ENCODE measurements at regions not wholly inside any gene's neighbourhood (a gene's known extent, or its start where the extent isn't known, plus 50 kb on each side); places are given as distances from the start of the nearest gene placed in this dataset.

- H4K8ac ChIP-seq (ENCODE audit: extremely low read depth, insufficient read depth, low read length) = no peak overlapping the region
- H2BK5ac ChIP-seq (ENCODE audit: low read depth, low read length) = no peak overlapping the region
- H3K23me2 ChIP-seq (ENCODE audit: low read depth, low read length) = no peaks in the 10 kb centered on the region
- H4K91ac ChIP-seq (replicated peaks; ENCODE audit: insufficient read length, low read length) = no peak overlapping the region
- no peak overlapping the region for H3K4ac ChIP-seq (replicated peaks; ENCODE audit: insufficient read length, low read depth, low read length)
- no peak for DNase-seq (ENCODE audit: low read depth in 1 of 2, low spot score in 2 of 2)
- no peak overlapping the region for H2BK12ac ChIP-seq (ENCODE audit: low read depth, low read length)
- no peaks in the 10 kb centered on the region for H3K79me2 ChIP-seq (ENCODE audit: control insufficient read depth in 1 of 2, insufficient read depth in 2 of 2, low read length in 2 of 2)
- FAIRE-seq = peak; percentile 57
- no peak overlapping the region for H2AFZ ChIP-seq (ENCODE audit: low read length)
- no peak overlapping the region for H3K4me2 ChIP-seq (ENCODE audit: insufficient read depth in 1 of 2, low read depth in 2 of 2, low read length in 2 of 2)
- WGBS, 2 experiments (ENCODE audit: extremely low coverage in 1 of 2, insufficient coverage in 1 of 2, insufficient read length in 1 of 2, insufficient replicate concordance in 2 of 2, low coverage in 1 of 2, low lambda C conversion rate in 2 of 2, missing lambda C conversion rate in 1 of 2) = 73% methylated on average over 3 of the region's 3 CpGs; no CpG with 5 or more reads in 1 of the 2 experiments
- no peak overlapping the region for H2BK15ac ChIP-seq (ENCODE audit: low read length)
- no peaks in the 10 kb centered on the region for H3K4me1 ChIP-seq (replicated peaks in 1 of 4; ENCODE audit: control insufficient read depth in 3 of 4, insufficient read depth in 4 of 4, low read length in 3 of 4)
- no peak overlapping the region for H3K23ac ChIP-seq (ENCODE audit: insufficient read length)
- no peaks in the 10 kb centered on the region for H3K27me3 ChIP-seq (replicated peaks in 1 of 4; ENCODE audit: control insufficient read depth in 3 of 4, extremely low read depth in 1 of 4, insufficient read depth in 3 of 4, low read length in 3 of 4)
- no peak overlapping the region for H3K9ac ChIP-seq (replicated peaks in 1 of 4; ENCODE audit: extremely low read depth in 1 of 4, low read depth in 3 of 4, low read length in 3 of 4)
- H3K18ac ChIP-seq (ENCODE audit: extremely low read depth, low read length) = no peak overlapping the region
- no peaks in the 10 kb centered on the region for H4K20me1 ChIP-seq (replicated peaks in 1 of 2; ENCODE audit: control insufficient read depth in 1 of 2, insufficient read depth in 2 of 2, low read length in 2 of 2)
- CTCF ChIA-PET (ENCODE audit: partially characterized antibody) = interaction anchor here (0.7 kb wide), 1 partner anchor 757 kb away, joined by 3 read pairs; no protein-coding TSS in a partner anchor
- no peaks in the 10 kb centered on the region for H3K36me3 ChIP-seq (ENCODE audit: control insufficient read depth in 2 of 4, insufficient read depth in 4 of 4, low read length in 3 of 4)
- H3K4me3 ChIP-seq (ENCODE audit: extremely low read depth in 1 of 4, insufficient read depth in 2 of 4, low read depth in 3 of 4, low read length in 4 of 4) = no peak overlapping the region
- H3K14ac ChIP-seq (ENCODE audit: insufficient read length) = no peak overlapping the region
- no peak overlapping the region for H2BK120ac ChIP-seq (replicated peaks; ENCODE audit: low read depth, low read length)
- no peak overlapping the region for H3K27ac ChIP-seq (ENCODE audit: low read depth, low read length)
- H3K9me3 ChIP-seq (ENCODE audit: insufficient read depth in 2 of 2, low read depth in 1 of 2, low read length in 1 of 2) = no peaks in the 10 kb centered on the region
- no peak for TF ChIP-seq HDAC6 (IDR thresholded peaks at IDR 0.05; ENCODE audit: low read depth, low read length)
- no peak for TF ChIP-seq USF2 (IDR thresholded peaks at IDR 0.05; ENCODE audit: low read length)
- no peak for TF ChIP-seq MAX (IDR thresholded peaks at IDR 0.05)
- TF ChIP-seq EP300 (IDR thresholded peaks at IDR 0.05; ENCODE audit: borderline replicate concordance in 1 of 2, low read depth in 2 of 2, low read length in 2 of 2) = no peak
- no peak for TF ChIP-seq JUN (IDR thresholded peaks at IDR 0.05; ENCODE audit: low read depth, low read length)
- H2BK20ac ChIP-seq (ENCODE audit: low read length) = no peak overlapping the region
- H3K56ac ChIP-seq (replicated peaks; ENCODE audit: insufficient read length, low read depth, low read length) = no peak overlapping the region
- H4K5ac ChIP-seq (ENCODE audit: insufficient read length, low read depth, low read length) = no peak overlapping the region
- H3K79me1 ChIP-seq (ENCODE audit: low read depth, low read length) = no peaks in the 10 kb centered on the region
- H2AK5ac ChIP-seq (ENCODE audit: low read depth, low read length) = no peak overlapping the region
- POLR2A ChIA-PET (ENCODE audit: partially characterized antibody) = interaction anchor here (0.6 kb wide), 1 partner anchor 582 kb away, joined by 3 read pairs; no protein-coding TSS in a partner anchor
Observed at GRCh38 chr2:209277444-209277843, 146.4 kb upstream of the MAP2 start.
